ENCODE measurements at regions not wholly inside any gene's neighbourhood (a gene's known extent, or its start where the extent isn't known, plus 50 kb on each side); places are given as distances from the start of the nearest gene placed in this dataset.

- DNase-seq (ENCODE audit: insufficient read length, low spot score, missing footprints) = no peak
- Histone ChIP-seq H3K79me2 (ENCODE audit: insufficient read depth, low read length) (no peaks in the 10 kb centered on the region), H3K4me2 (ENCODE audit: insufficient read depth, low read length) (no peak overlapping the region), H3K27me3 (ENCODE audit: insufficient read depth, low read length) (no peaks in the 10 kb centered on the region), H3K4me3 (ENCODE audit: insufficient read depth, low read length) (no peak overlapping the region), H3K9me3 (ENCODE audit: low read depth, low read length) (no peaks in the 10 kb centered on the region), H4K20me1 (ENCODE audit: insufficient read depth, low read length) (no peaks in the 10 kb centered on the region), H2AFZ (ENCODE audit: low read length) (no peak overlapping the region), H3K27ac (ENCODE audit: low read depth, low read length) (no peak overlapping the region), H3K36me3 (ENCODE audit: insufficient read depth, low read length) (no peaks in the 10 kb centered on the region), H3K4me1 (ENCODE audit: insufficient read depth, low read length) (peaks cover 41% of the 10 kb centered on the region)
- TF ChIP-seq CTCF (IDR thresholded peaks at IDR 0.05; ENCODE audit: extremely low read depth, low read depth, low read length) = no peak
These were observed 100.9 kb upstream of the TMEM170B start for GRCh38 chr6:11436508-11437096.

GRCh38 chr6:11434565-11435326 is 102.8 kb upstream of the TMEM170B start:
- peaks cover 48% of the 10 kb centered on the region for H3K4me1 ChIP-seq (ENCODE audit: insufficient read depth, low read length)
- no peaks in the 10 kb centered on the region for H3K79me2 ChIP-seq (ENCODE audit: insufficient read depth, low read length)
- no peak overlapping the region for H3K4me3 ChIP-seq (ENCODE audit: insufficient read depth, low read length)
- no peaks in the 10 kb centered on the region for H4K20me1 ChIP-seq (ENCODE audit: insufficient read depth, low read length)
- H3K27ac ChIP-seq (ENCODE audit: low read depth, low read length) = peak overlapping the region; percentile 86
- H2AFZ ChIP-seq (ENCODE audit: low read length) = no peak overlapping the region
- H3K4me2 ChIP-seq (ENCODE audit: insufficient read depth, low read length) = peak overlapping the region; percentile 18
- TF ChIP-seq CTCF (IDR thresholded peaks at IDR 0.05; ENCODE audit: extremely low read depth, low read depth, low read length) = no peak
- no peaks in the 10 kb centered on the region for H3K9me3 ChIP-seq (ENCODE audit: low read depth, low read length)
- H3K36me3 ChIP-seq (ENCODE audit: insufficient read depth, low read length) = no peaks in the 10 kb centered on the region
- H3K27me3 ChIP-seq (ENCODE audit: insufficient read depth, low read length) = no peaks in the 10 kb centered on the region
- peak; percentile 54 for DNase-seq (ENCODE audit: insufficient read length, low spot score, missing footprints)

GRCh38 chr6:11433860-11434259 is 103.7 kb upstream of the TMEM170B start:
- H3K36me3 ChIP-seq (ENCODE audit: insufficient read depth, low read length) = no peaks in the 10 kb centered on the region
- TF ChIP-seq CTCF (IDR thresholded peaks at IDR 0.05; ENCODE audit: extremely low read depth, low read depth, low read length) = no peak
- H3K4me1 ChIP-seq (ENCODE audit: insufficient read depth, low read length) = peaks cover 57% of the 10 kb centered on the region
- H4K20me1 ChIP-seq (ENCODE audit: insufficient read depth, low read length) = no peaks in the 10 kb centered on the region
- H3K4me2 ChIP-seq (ENCODE audit: insufficient read depth, low read length) = peak overlapping the region; percentile 56
- H3K4me3 ChIP-seq (ENCODE audit: insufficient read depth, low read length) = no peak overlapping the region
- H3K9me3 ChIP-seq (ENCODE audit: low read depth, low read length) = no peaks in the 10 kb centered on the region
- peak overlapping the region; percentile 86 for H3K27ac ChIP-seq (ENCODE audit: low read depth, low read length)
- no peak for DNase-seq (ENCODE audit: insufficient read length, low spot score, missing footprints)
- H3K79me2 ChIP-seq (ENCODE audit: insufficient read depth, low read length) = no peaks in the 10 kb centered on the region
- H3K27me3 ChIP-seq (ENCODE audit: insufficient read depth, low read length) = no peaks in the 10 kb centered on the region
- no peak overlapping the region for H2AFZ ChIP-seq (ENCODE audit: low read length)

- Histone ChIP-seq H3K9me3 (ENCODE audit: low read depth, low read length) (no peaks in the 10 kb centered on the region), H4K20me1 (ENCODE audit: insufficient read depth, low read length) (no peaks in the 10 kb centered on the region), H2AFZ (ENCODE audit: low read length) (no peak overlapping the region), H3K36me3 (ENCODE audit: insufficient read depth, low read length) (no peaks in the 10 kb centered on the region), H3K4me1 (ENCODE audit: insufficient read depth, low read length) (peaks cover 62% of the 10 kb centered on the region), H3K4me3 (ENCODE audit: insufficient read depth, low read length) (peak overlapping the region; percentile 7), H3K27ac (ENCODE audit: low read depth, low read length) (peak overlapping the region; percentile 86), H3K4me2 (ENCODE audit: insufficient read depth, low read length) (peak overlapping the region; percentile 56), H3K27me3 (ENCODE audit: insufficient read depth, low read length) (no peaks in the 10 kb centered on the region), H3K79me2 (ENCODE audit: insufficient read depth, low read length) (no peaks in the 10 kb centered on the region)
- no peak for TF ChIP-seq CTCF (IDR thresholded peaks at IDR 0.05; ENCODE audit: extremely low read depth, low read depth, low read length)
- DNase-seq (ENCODE audit: insufficient read length, low spot score, missing footprints) = peak; percentile 68
These were observed 104.7 kb upstream of the TMEM170B start for GRCh38 chr6:11432713-11433450.
